ENCODE measurements at regions not wholly inside any gene's neighbourhood (a gene's known extent, or its start where the extent isn't known, plus 50 kb on each side); places are given as distances from the start of the nearest gene placed in this dataset.

GRCh38 chrX:39899856-39900776, 197.6 kb downstream of the BCOR start:
- peaks cover 2% of the 10 kb centered on the region for H3K4me1 ChIP-seq (ENCODE audit: insufficient read depth)
- peak in 1 of 5 donors; percentile 21 for DNase-seq
- H3K27me3 ChIP-seq, result no peaks in the 10 kb centered on the region
- no peak for TF ChIP-seq EP300 (IDR thresholded peaks at IDR 0.05)
- TF ChIP-seq POLR2A (IDR thresholded peaks at IDR 0.05), result no peak
- TF ChIP-seq CTCF (IDR thresholded peaks at IDR 0.05), result no peak
- H3K27ac ChIP-seq, result no peak overlapping the region
- intact Hi-C loops (cut with DNase I), result no loop called here
- H3K36me3 ChIP-seq, result no peaks in the 10 kb centered on the region
- H3K9me3 ChIP-seq, result no peaks in the 10 kb centered on the region
- WGBS, 3 donors, result 58 to 74% (median 68%) methylated on average over 23 of the region's 23 CpGs
- H3K4me3 ChIP-seq, result no peak overlapping the region

- peaks cover 4% of the 10 kb centered on the region for H3K4me1 ChIP-seq (ENCODE audit: insufficient read depth)
- 36 to 52% (median 51%) methylated on average over 11 of the region's 11 CpGs for WGBS, 3 donors
- DNase-seq, result peak in 1 of 5 donors; percentile 36
- intact Hi-C loops (cut with DNase I), result no loop called here
- TF ChIP-seq POLR2A (IDR thresholded peaks at IDR 0.05), result no peak
- no peak for TF ChIP-seq CTCF (IDR thresholded peaks at IDR 0.05)
- TF ChIP-seq EP300 (IDR thresholded peaks at IDR 0.05), result no peak
- no peaks in the 10 kb centered on the region for H3K36me3 ChIP-seq
- no peak overlapping the region for H3K27ac ChIP-seq
- no peaks in the 10 kb centered on the region for H3K27me3 ChIP-seq
- no peaks in the 10 kb centered on the region for H3K9me3 ChIP-seq
- no peak overlapping the region for H3K4me3 ChIP-seq
Observed at GRCh38 chrX:39900777-39901170, 197.0 kb downstream of the BCOR start.

DNA sequence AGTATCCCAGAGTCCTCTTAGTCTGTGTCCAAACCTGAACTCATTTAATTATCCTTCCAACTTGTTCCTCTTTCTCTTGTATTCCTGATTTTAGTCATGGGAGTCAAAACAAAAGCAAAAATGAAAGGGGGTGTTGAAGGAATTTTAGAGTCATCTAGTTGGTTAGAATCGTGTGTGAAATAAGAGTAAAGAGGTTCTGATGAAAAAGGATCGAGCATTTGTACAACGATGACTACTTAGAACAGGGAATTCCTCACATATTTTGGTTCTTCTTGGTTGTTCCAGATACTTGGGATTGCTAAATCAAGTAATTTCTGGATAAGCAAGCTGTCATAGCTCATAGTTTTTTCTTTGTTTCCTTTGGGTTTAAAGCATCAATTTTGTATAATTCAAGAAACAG, 194.4 kb downstream of the BCOR start:
- Histone ChIP-seq H3K27me3 (no peaks in the 10 kb centered on the region), H3K4me1 (ENCODE audit: insufficient read depth) (peaks cover 4% of the 10 kb centered on the region), H3K9me3 (no peaks in the 10 kb centered on the region), H3K4me3 (no peak overlapping the region), H3K36me3 (no peaks in the 10 kb centered on the region), H3K27ac (no peak overlapping the region)
- WGBS, 3 donors, result 45 to 54% (median 45%) methylated on average over 3 of the region's 3 CpGs
- intact Hi-C loops (cut with DNase I), result no loop called here
- DNase-seq, result no peak
- TF ChIP-seq CTCF (IDR thresholded peaks at IDR 0.05) (no peak), POLR2A (IDR thresholded peaks at IDR 0.05) (no peak), EP300 (IDR thresholded peaks at IDR 0.05) (no peak)

- no peaks in the 10 kb centered on the region for H3K9me3 ChIP-seq
- 77 to 88% (median 84%) methylated on average over 4 of the region's 4 CpGs for WGBS, 3 donors
- peaks cover 4% of the 10 kb centered on the region for H3K4me1 ChIP-seq (ENCODE audit: insufficient read depth)
- no peaks in the 10 kb centered on the region for H3K36me3 ChIP-seq
- H3K4me3 ChIP-seq, result no peak overlapping the region
- no peak for TF ChIP-seq POLR2A (IDR thresholded peaks at IDR 0.05)
- no peak for TF ChIP-seq EP300 (IDR thresholded peaks at IDR 0.05)
- no peak for TF ChIP-seq CTCF (IDR thresholded peaks at IDR 0.05)
- DNase-seq, result peak in 1 of 5 donors; percentile 20
- intact Hi-C loops (cut with DNase I), result no loop called here
- no peaks in the 10 kb centered on the region for H3K27me3 ChIP-seq
- H3K27ac ChIP-seq, result no peak overlapping the region
Observed at GRCh38 chrX:39903937-39904336, 193.8 kb downstream of the BCOR start.

Data from ovary (tissue), 7 donors.